ENCODE measurements at regions not wholly inside any gene's neighbourhood (a gene's known extent, or its start where the extent isn't known, plus 50 kb on each side); places are given as distances from the start of the nearest gene placed in this dataset.

DNA sequence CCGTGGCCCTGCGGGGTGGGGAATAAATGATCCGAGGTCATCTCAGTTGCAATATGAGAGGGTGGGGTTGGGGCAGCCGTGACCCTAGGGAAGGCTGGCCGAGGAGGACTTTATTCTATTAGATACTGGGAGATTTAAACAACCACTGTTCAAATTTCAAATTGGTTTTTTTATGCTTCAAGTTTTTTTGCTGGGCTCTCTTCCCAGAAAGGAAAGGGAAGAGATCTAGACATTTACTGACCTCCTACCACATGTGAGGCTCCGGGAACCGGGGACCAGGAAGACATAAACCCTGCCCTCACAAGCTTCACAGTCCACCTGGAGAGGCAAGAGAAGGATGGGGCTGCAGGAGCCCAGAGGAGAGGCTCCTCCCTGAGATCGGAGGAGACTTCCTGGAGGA lies 207.3 kb downstream of the FOXD2 start (continued):
- TF ChIP-seq, protein P1, sequence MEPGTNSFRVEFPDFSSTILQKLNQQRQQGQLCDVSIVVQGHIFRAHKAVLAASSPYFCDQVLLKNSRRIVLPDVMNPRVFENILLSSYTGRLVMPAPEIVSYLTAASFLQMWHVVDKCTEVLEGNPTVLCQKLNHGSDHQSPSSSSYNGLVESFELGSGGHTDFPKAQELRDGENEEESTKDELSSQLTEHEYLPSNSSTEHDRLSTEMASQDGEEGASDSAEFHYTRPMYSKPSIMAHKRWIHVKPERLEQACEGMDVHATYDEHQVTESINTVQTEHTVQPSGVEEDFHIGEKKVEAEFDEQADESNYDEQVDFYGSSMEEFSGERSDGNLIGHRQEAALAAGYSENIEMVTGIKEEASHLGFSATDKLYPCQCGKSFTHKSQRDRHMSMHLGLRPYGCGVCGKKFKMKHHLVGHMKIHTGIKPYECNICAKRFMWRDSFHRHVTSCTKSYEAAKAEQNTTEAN (CRISPR knock-in tag; IDR thresholded peaks at IDR 0.05) = no peak
- TF ChIP-seq, protein P2, sequence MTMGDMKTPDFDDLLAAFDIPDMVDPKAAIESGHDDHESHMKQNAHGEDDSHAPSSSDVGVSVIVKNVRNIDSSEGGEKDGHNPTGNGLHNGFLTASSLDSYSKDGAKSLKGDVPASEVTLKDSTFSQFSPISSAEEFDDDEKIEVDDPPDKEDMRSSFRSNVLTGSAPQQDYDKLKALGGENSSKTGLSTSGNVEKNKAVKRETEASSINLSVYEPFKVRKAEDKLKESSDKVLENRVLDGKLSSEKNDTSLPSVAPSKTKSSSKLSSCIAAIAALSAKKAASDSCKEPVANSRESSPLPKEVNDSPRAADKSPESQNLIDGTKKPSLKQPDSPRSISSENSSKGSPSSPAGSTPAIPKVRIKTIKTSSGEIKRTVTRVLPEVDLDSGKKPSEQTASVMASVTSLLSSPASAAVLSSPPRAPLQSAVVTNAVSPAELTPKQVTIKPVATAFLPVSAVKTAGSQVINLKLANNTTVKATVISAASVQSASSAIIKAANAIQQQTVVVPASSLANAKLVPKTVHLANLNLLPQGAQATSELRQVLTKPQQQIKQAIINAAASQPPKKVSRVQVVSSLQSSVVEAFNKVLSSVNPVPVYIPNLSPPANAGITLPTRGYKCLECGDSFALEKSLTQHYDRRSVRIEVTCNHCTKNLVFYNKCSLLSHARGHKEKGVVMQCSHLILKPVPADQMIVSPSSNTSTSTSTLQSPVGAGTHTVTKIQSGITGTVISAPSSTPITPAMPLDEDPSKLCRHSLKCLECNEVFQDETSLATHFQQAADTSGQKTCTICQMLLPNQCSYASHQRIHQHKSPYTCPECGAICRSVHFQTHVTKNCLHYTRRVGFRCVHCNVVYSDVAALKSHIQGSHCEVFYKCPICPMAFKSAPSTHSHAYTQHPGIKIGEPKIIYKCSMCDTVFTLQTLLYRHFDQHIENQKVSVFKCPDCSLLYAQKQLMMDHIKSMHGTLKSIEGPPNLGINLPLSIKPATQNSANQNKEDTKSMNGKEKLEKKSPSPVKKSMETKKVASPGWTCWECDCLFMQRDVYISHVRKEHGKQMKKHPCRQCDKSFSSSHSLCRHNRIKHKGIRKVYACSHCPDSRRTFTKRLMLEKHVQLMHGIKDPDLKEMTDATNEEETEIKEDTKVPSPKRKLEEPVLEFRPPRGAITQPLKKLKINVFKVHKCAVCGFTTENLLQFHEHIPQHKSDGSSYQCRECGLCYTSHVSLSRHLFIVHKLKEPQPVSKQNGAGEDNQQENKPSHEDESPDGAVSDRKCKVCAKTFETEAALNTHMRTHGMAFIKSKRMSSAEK (CRISPR knock-in tag; IDR thresholded peaks at IDR 0.05; ENCODE audit: borderline replicate concordance) = no peak

DNA sequence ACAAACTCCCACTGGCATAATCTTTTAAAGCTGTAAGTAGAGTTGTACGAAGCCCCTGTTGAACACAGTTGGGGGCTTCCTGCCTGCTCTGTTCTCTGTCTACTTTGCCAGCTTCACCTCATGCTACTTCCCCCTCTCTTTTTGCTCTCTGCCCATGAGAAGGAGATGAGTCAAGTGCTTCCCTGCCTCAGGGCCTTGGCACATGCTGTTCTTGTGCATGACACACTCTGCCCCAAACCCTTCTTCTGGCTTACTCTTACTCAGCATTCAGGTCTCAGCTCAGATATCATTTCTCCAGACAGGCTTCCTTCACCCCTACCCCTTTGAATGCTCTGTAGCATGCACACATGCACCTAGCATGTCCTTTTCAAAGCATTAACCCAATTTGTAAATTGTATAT lies 208.8 kb downstream of the FOXD2 start:
- peaks cover 12% of the 10 kb centered on the region for H3K4me1 Mint-ChIP-seq
- no peaks in the 10 kb centered on the region for H3K9me3 Mint-ChIP-seq
- no peak for TF ChIP-seq CBFB (CRISPR knock-in tag; IDR thresholded peaks at IDR 0.05; ENCODE audit: low read depth)
- TF ChIP-seq SOX15 (CRISPR knock-in tag; IDR thresholded peaks at IDR 0.05) = no peak
- TF ChIP-seq RELA (CRISPR knock-in tag; IDR thresholded peaks at IDR 0.05; ENCODE audit: borderline replicate concordance) = no peak
- TF ChIP-seq, protein P3, sequence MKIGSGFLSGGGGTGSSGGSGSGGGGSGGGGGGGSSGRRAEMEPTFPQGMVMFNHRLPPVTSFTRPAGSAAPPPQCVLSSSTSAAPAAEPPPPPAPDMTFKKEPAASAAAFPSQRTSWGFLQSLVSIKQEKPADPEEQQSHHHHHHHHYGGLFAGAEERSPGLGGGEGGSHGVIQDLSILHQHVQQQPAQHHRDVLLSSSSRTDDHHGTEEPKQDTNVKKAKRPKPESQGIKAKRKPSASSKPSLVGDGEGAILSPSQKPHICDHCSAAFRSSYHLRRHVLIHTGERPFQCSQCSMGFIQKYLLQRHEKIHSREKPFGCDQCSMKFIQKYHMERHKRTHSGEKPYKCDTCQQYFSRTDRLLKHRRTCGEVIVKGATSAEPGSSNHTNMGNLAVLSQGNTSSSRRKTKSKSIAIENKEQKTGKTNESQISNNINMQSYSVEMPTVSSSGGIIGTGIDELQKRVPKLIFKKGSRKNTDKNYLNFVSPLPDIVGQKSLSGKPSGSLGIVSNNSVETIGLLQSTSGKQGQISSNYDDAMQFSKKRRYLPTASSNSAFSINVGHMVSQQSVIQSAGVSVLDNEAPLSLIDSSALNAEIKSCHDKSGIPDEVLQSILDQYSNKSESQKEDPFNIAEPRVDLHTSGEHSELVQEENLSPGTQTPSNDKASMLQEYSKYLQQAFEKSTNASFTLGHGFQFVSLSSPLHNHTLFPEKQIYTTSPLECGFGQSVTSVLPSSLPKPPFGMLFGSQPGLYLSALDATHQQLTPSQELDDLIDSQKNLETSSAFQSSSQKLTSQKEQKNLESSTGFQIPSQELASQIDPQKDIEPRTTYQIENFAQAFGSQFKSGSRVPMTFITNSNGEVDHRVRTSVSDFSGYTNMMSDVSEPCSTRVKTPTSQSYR (CRISPR knock-in tag; IDR thresholded peaks at IDR 0.05) = no peak
- TF ChIP-seq CREB1 (CRISPR knock-in tag; IDR thresholded peaks at IDR 0.05) = no peak
- no peak for TF ChIP-seq ZNF263 (CRISPR knock-in tag; IDR thresholded peaks at IDR 0.05; ENCODE audit: low read depth)
- no peak for TF ChIP-seq ETV6 (CRISPR knock-in tag; IDR thresholded peaks at IDR 0.05)
- no peak for TF ChIP-seq ESRRA (CRISPR knock-in tag; IDR thresholded peaks at IDR 0.05; ENCODE audit: borderline replicate concordance)
- TF ChIP-seq, protein P4, sequence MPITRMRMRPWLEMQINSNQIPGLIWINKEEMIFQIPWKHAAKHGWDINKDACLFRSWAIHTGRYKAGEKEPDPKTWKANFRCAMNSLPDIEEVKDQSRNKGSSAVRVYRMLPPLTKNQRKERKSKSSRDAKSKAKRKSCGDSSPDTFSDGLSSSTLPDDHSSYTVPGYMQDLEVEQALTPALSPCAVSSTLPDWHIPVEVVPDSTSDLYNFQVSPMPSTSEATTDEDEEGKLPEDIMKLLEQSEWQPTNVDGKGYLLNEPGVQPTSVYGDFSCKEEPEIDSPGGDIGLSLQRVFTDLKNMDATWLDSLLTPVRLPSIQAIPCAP (CRISPR knock-in tag; IDR thresholded peaks at IDR 0.05) = no peak
- no peaks in the 10 kb centered on the region for H3K36me3 Mint-ChIP-seq
- H3K4me3 Mint-ChIP-seq = no peak overlapping the region
- no peak for ATAC-seq
- POLR2A ChIA-PET = no interaction called here
- no peak overlapping the region for H3K27ac Mint-ChIP-seq
- peaks cover 5% of the 10 kb centered on the region; the same call in 1 of the 2 replicates for H3K27me3 Mint-ChIP-seq (ENCODE audit: low read depth)
- CTCF ChIA-PET = interaction anchor here (0.5 to 3.9 kb wide), 2 partner anchors 79 to 381 kb away, joined by 3 to 17 read pairs; no protein-coding TSS in a partner anchor
- DNase-seq (ENCODE audit: low spot score) = no peak

DNA sequence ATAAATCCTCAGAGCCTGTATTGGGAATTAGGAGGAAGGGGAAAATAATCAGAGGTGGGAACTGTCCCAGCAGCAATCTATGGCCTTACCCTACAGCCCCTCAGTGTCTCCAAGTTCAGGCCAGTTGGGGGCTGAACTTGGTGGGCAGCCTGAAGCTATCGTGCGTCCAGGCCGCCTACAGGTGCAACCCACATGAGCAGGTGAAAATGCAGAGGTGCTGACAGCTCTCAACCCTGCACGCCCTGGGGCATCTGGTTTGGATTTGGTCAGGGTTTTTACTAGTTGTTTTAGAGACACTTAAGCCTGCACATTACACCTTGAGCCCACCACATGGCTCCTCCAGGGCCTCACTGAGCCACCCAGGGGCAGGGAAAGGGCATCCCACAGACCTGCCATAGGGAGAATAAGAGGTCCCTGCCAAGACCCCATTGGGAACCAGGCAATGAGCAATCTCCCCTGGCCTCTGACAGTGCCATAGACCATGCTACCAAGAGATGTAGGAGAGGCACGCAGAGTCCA lies 209.5 kb downstream of the FOXD2 start:
- Mint-ChIP-seq H3K4me3 (no peak overlapping the region), H3K9me3 (no peaks in the 10 kb centered on the region), H3K36me3 (no peaks in the 10 kb centered on the region), H3K4me1 (peaks cover 12% of the 10 kb centered on the region), H3K27ac (no peak overlapping the region), H3K27me3 (ENCODE audit: low read depth) (peaks cover 5% of the 10 kb centered on the region; the same call in 1 of the 2 replicates)
- ATAC-seq = no peak
- DNase-seq (ENCODE audit: low spot score) = no peak
- ChIA-PET CTCF (no interaction called here), POLR2A (no interaction called here)
- TF ChIP-seq EMX1 (CRISPR knock-in tag; IDR thresholded peaks at IDR 0.05) (no peak), GTF2I (CRISPR knock-in tag; conservative IDR thresholded peaks at IDR 0.05) (no peak), IRF2 (CRISPR knock-in tag; IDR thresholded peaks at IDR 0.05; ENCODE audit: borderline replicate concordance, low read depth) (no peak), ZNF671 (CRISPR knock-in tag; IDR thresholded peaks at IDR 0.05) (no peak)
- TF ChIP-seq, protein P3 (CRISPR knock-in tag; IDR thresholded peaks at IDR 0.05) = no peak
- TF ChIP-seq, protein P5, sequence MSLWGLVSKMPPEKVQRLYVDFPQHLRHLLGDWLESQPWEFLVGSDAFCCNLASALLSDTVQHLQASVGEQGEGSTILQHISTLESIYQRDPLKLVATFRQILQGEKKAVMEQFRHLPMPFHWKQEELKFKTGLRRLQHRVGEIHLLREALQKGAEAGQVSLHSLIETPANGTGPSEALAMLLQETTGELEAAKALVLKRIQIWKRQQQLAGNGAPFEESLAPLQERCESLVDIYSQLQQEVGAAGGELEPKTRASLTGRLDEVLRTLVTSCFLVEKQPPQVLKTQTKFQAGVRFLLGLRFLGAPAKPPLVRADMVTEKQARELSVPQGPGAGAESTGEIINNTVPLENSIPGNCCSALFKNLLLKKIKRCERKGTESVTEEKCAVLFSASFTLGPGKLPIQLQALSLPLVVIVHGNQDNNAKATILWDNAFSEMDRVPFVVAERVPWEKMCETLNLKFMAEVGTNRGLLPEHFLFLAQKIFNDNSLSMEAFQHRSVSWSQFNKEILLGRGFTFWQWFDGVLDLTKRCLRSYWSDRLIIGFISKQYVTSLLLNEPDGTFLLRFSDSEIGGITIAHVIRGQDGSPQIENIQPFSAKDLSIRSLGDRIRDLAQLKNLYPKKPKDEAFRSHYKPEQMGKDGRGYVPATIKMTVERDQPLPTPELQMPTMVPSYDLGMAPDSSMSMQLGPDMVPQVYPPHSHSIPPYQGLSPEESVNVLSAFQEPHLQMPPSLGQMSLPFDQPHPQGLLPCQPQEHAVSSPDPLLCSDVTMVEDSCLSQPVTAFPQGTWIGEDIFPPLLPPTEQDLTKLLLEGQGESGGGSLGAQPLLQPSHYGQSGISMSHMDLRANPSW (CRISPR knock-in tag; conservative IDR thresholded peaks at IDR 0.05; ENCODE audit: low read depth) = no peak

All from WTC11 (cell line).